LNCAP (cell line): ENCODE measurements at regions not wholly inside any gene's neighbourhood (a gene's known extent, or its start where the extent isn't known, plus 50 kb on each side); places are given as distances from the start of the nearest gene placed in this dataset.

Experiments
- TF ChIP-seq, protein P1 (sequence below): fragments of 450-650 bp; IDR thresholded peaks from 2 replicates; pipeline ENCODE4 v1.5.1; 2017; ENCODE audit warnings: mild to moderate bottlenecking

DNA sequence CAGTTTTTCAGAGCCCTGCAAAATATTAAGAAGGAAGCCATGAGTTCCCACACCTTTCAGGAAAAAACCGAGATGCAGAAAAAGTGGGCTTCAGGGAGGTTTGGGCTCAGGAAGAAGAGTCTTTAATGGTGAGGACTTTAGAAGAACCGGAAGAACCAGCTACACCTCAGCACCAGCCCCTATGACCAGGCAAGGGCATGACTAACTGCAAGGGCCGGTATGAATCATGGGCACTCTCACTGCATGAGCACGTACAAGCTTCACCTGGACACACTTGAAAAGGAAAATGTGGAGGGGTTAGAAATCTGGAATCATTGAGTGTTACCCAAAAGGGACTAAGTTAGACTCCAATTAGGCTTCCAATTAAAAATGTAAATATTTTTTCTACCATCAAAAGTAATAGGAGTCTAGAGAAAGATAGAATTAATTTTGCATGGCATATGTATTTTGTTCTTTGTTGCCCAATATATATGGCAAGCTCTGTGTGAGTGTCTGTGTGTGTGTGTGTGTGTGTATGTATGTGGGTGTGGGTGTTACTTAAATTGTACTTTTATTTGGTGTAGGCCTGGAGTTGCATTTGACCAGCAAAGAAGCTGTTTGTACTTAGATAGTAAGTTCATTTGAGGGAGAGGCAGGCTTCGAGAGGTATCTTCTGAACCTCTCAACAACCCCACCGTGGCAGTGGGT, 66.5 kb upstream of the THUMPD2 start:
- TF ChIP-seq, protein P1, sequence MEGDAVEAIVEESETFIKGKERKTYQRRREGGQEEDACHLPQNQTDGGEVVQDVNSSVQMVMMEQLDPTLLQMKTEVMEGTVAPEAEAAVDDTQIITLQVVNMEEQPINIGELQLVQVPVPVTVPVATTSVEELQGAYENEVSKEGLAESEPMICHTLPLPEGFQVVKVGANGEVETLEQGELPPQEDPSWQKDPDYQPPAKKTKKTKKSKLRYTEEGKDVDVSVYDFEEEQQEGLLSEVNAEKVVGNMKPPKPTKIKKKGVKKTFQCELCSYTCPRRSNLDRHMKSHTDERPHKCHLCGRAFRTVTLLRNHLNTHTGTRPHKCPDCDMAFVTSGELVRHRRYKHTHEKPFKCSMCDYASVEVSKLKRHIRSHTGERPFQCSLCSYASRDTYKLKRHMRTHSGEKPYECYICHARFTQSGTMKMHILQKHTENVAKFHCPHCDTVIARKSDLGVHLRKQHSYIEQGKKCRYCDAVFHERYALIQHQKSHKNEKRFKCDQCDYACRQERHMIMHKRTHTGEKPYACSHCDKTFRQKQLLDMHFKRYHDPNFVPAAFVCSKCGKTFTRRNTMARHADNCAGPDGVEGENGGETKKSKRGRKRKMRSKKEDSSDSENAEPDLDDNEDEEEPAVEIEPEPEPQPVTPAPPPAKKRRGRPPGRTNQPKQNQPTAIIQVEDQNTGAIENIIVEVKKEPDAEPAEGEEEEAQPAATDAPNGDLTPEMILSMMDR, result no peak

DNA sequence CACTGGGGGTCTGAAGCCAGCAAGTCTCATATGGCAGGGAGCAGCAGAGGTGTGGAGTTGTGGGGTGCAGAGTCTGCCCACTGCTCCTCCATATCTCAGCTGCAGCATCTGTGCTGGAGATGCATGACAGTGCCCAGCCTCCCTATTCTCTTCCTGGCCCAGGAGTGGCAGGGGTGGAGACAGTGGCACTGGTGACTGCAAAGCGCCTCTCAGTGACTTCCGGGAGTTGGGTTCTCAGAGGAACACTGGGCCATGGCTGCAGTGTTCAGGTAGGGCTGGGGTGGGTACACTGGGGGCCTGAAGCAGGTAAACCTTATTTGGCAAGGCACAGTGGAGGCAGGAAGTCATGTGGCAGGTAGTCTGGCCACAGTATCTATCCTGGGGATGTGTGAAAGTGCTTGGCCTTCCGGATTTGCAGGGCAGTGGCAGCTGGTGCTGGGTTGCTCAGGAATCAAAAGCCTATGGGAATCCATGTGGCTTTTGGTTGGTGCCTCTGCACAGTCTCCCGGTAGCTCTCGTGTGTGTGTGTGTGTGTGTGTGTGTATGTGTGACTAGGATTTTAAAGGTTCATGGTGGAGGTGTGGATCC, 60.3 kb upstream of the THUMPD2 start:
- TF ChIP-seq, protein P1, result no peak

DNA sequence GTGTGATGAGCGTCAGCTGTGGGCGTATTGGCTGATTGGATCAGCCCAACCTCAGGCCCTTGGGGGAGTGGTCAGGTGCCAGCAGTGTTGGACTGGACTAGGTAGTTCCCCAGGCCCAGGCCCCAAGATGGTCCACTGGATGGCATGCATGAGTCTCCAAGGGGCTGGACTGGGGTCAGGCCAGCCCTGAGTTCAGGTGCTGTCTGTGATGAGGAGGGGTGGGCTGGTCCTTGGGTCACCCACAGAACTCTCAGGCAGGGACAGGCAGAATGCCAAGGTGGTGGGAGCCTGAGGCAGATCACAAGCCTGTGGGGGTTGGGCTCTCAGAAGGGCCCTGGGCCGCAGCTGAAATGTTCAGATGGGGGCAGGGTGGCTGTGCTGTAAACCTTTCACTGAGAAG, 59.5 kb upstream of the THUMPD2 start:
- TF ChIP-seq, protein P1, result no peak

DNA sequence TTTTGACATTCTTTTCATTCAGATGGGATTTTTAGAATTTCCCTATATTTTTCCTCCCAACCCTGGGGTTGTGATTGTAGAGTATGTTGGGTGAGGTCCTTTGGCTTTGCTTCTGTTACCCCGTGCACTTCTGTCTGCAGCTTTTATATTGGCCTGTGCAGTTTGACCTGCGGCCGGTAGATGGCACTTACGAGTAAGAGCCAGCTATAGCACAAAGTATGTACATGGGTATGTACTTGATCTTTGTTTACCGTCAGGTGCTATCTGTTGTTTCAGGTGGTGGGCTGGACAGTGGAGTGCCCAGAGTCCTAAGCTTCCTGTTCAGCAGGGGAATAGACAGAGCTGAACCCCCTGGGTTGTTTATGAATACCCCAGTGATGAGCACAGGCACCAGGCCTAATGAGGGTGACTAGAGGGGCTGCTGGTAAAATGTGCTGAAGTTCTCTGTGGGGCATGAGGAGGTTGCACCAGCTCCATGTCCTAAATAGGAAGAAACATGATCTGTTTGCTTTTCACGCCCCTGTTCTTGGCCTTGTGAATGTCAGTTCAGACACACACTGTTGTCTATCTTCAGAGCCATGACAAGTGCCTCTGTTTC, 58.9 kb upstream of the THUMPD2 start:
- TF ChIP-seq, protein P1, result peak; percentile 79

DNA sequence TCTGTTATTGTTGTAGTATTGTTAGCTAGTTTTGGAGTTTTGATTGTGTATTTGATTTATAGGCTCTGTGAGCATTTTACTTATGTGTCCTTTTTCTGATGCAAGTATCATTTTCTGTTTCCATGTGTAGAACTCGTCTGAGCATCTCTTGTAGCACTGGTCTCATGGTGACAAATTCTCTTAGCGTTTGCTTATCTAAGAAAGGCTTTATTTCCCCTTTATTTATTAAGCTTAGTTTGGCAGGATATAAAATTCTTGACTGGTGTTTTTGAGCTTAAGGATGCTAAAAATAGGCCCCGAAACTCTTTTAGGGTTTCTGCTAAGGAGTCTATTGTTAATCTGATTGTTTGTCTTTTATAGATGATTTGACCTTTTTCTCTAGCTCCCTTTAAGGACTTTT, 57.6 kb upstream of the THUMPD2 start:
- TF ChIP-seq, protein P1, result no peak

DNA sequence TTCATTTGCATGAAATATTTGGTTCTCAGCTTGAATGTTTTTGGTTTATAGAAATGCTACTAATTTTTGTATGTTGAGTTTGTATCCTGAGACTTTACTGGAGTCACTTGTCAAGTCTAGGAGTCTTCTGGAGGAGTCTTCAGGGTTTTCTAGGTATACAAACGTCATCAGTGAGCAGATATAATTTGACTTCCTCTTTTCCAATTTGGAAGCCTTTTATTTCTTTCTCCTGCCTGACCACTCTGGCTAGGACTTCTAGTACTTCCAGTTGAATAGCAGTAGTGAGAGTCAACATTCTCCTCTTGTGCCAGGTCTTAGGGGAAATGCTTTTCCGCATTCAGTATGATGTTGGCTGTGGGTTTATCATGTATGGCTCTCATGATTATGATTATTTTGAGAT, 55.4 kb upstream of the THUMPD2 start:
- TF ChIP-seq, protein P1, result no peak
